K562 (cell line): ENCODE measurements at regions not wholly inside any gene's neighbourhood (a gene's known extent, or its start where the extent isn't known, plus 50 kb on each side); places are given as distances from the start of the nearest gene placed in this dataset.

Experiments
- CBFB ChIP-seq: sonication (generic); formaldehyde crosslinking; IDR thresholded peaks from 2 replicates; pipeline ENCODE4 v1.4.0; 2020; ENCODE audit warnings: mild to moderate bottlenecking, missing genetic modification reagents
- CBX1 ChIP-seq: sonication (generic); IDR thresholded peaks from 2 replicates; pipeline ENCODE4 v1.6.1; 2016; ENCODE audit warnings: antibody characterized with exemption, low read depth, mild to moderate bottlenecking
- CTCF ChIP-seq, 3 experiments: IDR thresholded peaks in 2 of 3; conservative IDR thresholded peaks in 1 of 3; 2 replicates each; pipeline ENCODE4 v1.5.1; 2011 to 2012; ENCODE audit warnings: low read length in 3 of 3, mild to moderate bottlenecking in 3 of 3, control low read depth in 2 of 3, improper control_type of control experiment in 1 of 3, inconsistent platforms in 1 of 3, low read depth in 1 of 3, mixed read lengths in 1 of 3, moderate library complexity in 1 of 3; ENCODE audit not compliant: insufficient read depth in 2 of 3
- FOXO4 ChIP-seq: fragments of 450-650 bp; formaldehyde crosslinking; IDR thresholded peaks from 2 replicates; pipeline ENCODE4 v1.4.0; 2020; ENCODE audit warnings: mild to moderate bottlenecking, moderate library complexity
- KDM1A ChIP-seq, 2 experiments: fragments of 450-650 bp; IDR thresholded peaks; 2 replicates each; pipeline ENCODE4 v1.6.1; 2016; ENCODE audit warnings: mild to moderate bottlenecking in 2 of 2
- PRDM10 ChIP-seq: fragments of 450-650 bp; IDR thresholded peaks from 2 replicates; pipeline ENCODE4 v1.6.1; 2018; ENCODE audit not compliant: partially characterized antibody
- PTTG1 ChIP-seq: fragments of 450-650 bp; IDR thresholded peaks from 2 replicates; pipeline ENCODE4 v1.6.1; 2016; ENCODE audit warnings: low read depth, mild to moderate bottlenecking, missing genetic modification characterization, missing compliant biosample characterization
- RAD21 ChIP-seq, 2 experiments: fragments of 250-450 bp in 1 of 2; fragments of 450-650 bp in 1 of 2; sonication (Bioruptor Pico) in 1 of 2; formaldehyde crosslinking in 1 of 2; IDR thresholded peaks in 1 of 2; conservative IDR thresholded peaks in 1 of 2; 2 replicates each; pipeline versions ENCODE4 v1.4.0 to v1.8.0; 2020 to 2022; ENCODE audit warnings: mild to moderate bottlenecking in 2 of 2, moderate library complexity in 1 of 2
- RFX5 ChIP-seq: IDR thresholded peaks from 2 replicates; pipeline ENCODE4 v1.6.1; 2011; ENCODE audit warnings: low read depth, mild to moderate bottlenecking, improper control_type of control experiment, low read length
- SIX5 ChIP-seq, 2 experiments: IDR thresholded peaks; 2 replicates each; pipeline ENCODE4 v1.6.1; 2011; ENCODE audit warnings: low read length in 2 of 2, borderline replicate concordance in 1 of 2, low read depth in 1 of 2, mild to moderate bottlenecking in 1 of 2, moderate library complexity in 1 of 2; ENCODE audit not compliant: insufficient read depth in 1 of 2

- TF ChIP-seq RFX5 (no peak), RAD21 (CRISPR knock-in tag; conservative IDR thresholded peaks at IDR 0.05 in 1 of 2, IDR thresholded peaks at IDR 0.05 in 1 of 2) (no peak), PTTG1 (tag) (no peak), FOXO4 (CRISPR knock-in tag) (no peak), KDM1A (IDR thresholded peaks at IDR 0.05) (no peak), CTCF (IDR thresholded peaks at IDR 0.05 in 2 of 3, conservative IDR thresholded peaks at IDR 0.05 in 1 of 3; ENCODE audit: insufficient read depth in 2 of 3, low read depth in 1 of 3, low read length in 3 of 3) (no peak), PRDM10 (no peak), SIX5 (IDR thresholded peaks at IDR 0.05; ENCODE audit: borderline replicate concordance in 1 of 2, insufficient read depth in 1 of 2, low read depth in 1 of 2, low read length in 2 of 2) (no peak), CBX1 (no peak), CBFB (no peak)
Observed at GRCh38 chr1:207966521-207966920, 55.6 kb upstream of the CD34 start.
